ENCODE measurements at regions not wholly inside any gene's neighbourhood (a gene's known extent, or its start where the extent isn't known, plus 50 kb on each side); places are given as distances from the start of the nearest gene placed in this dataset.

GRCh38 chr16:49094471-49094870 is 187.2 kb downstream of the CBLN1 start:
- Histone ChIP-seq H3K4me3 (no peak overlapping the region), H3K4me1 (no peaks in the 10 kb centered on the region), H3K9me3 (no peaks in the 10 kb centered on the region), H3K27me3 (ENCODE audit: insufficient read depth in 3 of 3, low read length in 2 of 3) (no peaks in the 10 kb centered on the region), H3K27ac (no peak overlapping the region), H3K36me3 (ENCODE audit: insufficient read depth in 1 of 2, low read depth in 1 of 2) (no peaks in the 10 kb centered on the region)
- WGBS, 3 donors = 69 to 73% (median 71%) methylated on average over 2 of the region's 2 CpGs
- no peak for DNase-seq
- no peak for ATAC-seq
- intact Hi-C loops (cut with DNase I) = no loop called here
- TF ChIP-seq CTCF (IDR thresholded peaks at IDR 0.05) = no peak

GRCh38 chr16:49093939-49094338 is 187.7 kb downstream of the CBLN1 start:
- Histone ChIP-seq H3K27ac (no peak overlapping the region), H3K9me3 (no peaks in the 10 kb centered on the region), H3K27me3 (ENCODE audit: insufficient read depth in 3 of 3, low read length in 2 of 3) (no peaks in the 10 kb centered on the region), H3K36me3 (ENCODE audit: insufficient read depth in 1 of 2, low read depth in 1 of 2) (no peaks in the 10 kb centered on the region), H3K4me3 (no peak overlapping the region), H3K4me1 (no peaks in the 10 kb centered on the region)
- 66 to 82% (median 72%) methylated on average over 2 of the region's 2 CpGs for WGBS, 3 donors
- TF ChIP-seq CTCF (IDR thresholded peaks at IDR 0.05) = no peak
- DNase-seq (no peak), ATAC-seq (no peak)
- intact Hi-C loops (cut with DNase I) = no loop called here

- H3K36me3 ChIP-seq (ENCODE audit: insufficient read depth in 1 of 2, low read depth in 1 of 2) = no peaks in the 10 kb centered on the region
- no peak for DNase-seq
- no peak for TF ChIP-seq CTCF (IDR thresholded peaks at IDR 0.05)
- ATAC-seq = no peak
- no peaks in the 10 kb centered on the region for H3K9me3 ChIP-seq
- H3K4me3 ChIP-seq = no peak overlapping the region
- H3K4me1 ChIP-seq = no peaks in the 10 kb centered on the region
- no peak overlapping the region for H3K27ac ChIP-seq
- 68 to 71% (median 68%) methylated on average over 2 of the region's 2 CpGs for WGBS, 3 donors
- no peaks in the 10 kb centered on the region for H3K27me3 ChIP-seq (ENCODE audit: insufficient read depth in 3 of 3, low read length in 2 of 3)
- intact Hi-C loops (cut with DNase I) = no loop called here
Observed at GRCh38 chr16:49092704-49093103, 188.9 kb downstream of the CBLN1 start.

GRCh38 chr16:49089533-49089932 is 192.1 kb downstream of the CBLN1 start:
- H3K36me3 ChIP-seq (ENCODE audit: insufficient read depth in 1 of 2, low read depth in 1 of 2) = no peaks in the 10 kb centered on the region
- ATAC-seq = no peak
- no peaks in the 10 kb centered on the region for H3K4me1 ChIP-seq
- no peaks in the 10 kb centered on the region for H3K27me3 ChIP-seq (ENCODE audit: insufficient read depth in 3 of 3, low read length in 2 of 3)
- DNase-seq = no peak
- TF ChIP-seq CTCF (IDR thresholded peaks at IDR 0.05) = no peak
- H3K9me3 ChIP-seq = no peaks in the 10 kb centered on the region
- intact Hi-C loops (cut with DNase I) = no loop called here
- no peak overlapping the region for H3K4me3 ChIP-seq
- 70 to 81% (median 81%) methylated on average over 2 of the region's 2 CpGs for WGBS, 3 donors
- H3K27ac ChIP-seq = no peak overlapping the region

- Histone ChIP-seq H3K36me3 (ENCODE audit: insufficient read depth in 1 of 2, low read depth in 1 of 2) (no peaks in the 10 kb centered on the region), H3K27me3 (ENCODE audit: insufficient read depth in 3 of 3, low read length in 2 of 3) (no peaks in the 10 kb centered on the region), H3K4me3 (no peak overlapping the region), H3K4me1 (no peaks in the 10 kb centered on the region), H3K27ac (no peak overlapping the region), H3K9me3 (no peaks in the 10 kb centered on the region)
- ATAC-seq = no peak
- no peak for DNase-seq
- whole genome bisulfite sequencing, 3 donors = 71 to 82% (median 74%) methylated on average over 4 of the region's 4 CpGs
- intact Hi-C loops (cut with DNase I) = no loop called here
- no peak for TF ChIP-seq CTCF (IDR thresholded peaks at IDR 0.05)
Observed at GRCh38 chr16:49089039-49089438, 192.6 kb downstream of the CBLN1 start.

Data from psoas muscle (tissue), 7 donors.